HG03025 (cell line): ENCODE measurements at regions not wholly inside any gene's neighbourhood (a gene's known extent, or its start where the extent isn't known, plus 50 kb on each side); places are given as distances from the start of the nearest gene placed in this dataset.
"Not testable (repeated sequence)": the region's sequence is repeated elsewhere in the genome, so short reads cannot be mapped to it uniquely, and the experiment has no call there.

Experiments used
- ATAC-seq: cut with Tn5 transposase; IDR thresholded peaks from one replicate; pipeline ENCODE4 v1.9.1; 2021; ENCODE audit warnings: mild to moderate bottlenecking, moderate library complexity; ENCODE audit not compliant: unreplicated experiment, low FRiP score

DNA sequence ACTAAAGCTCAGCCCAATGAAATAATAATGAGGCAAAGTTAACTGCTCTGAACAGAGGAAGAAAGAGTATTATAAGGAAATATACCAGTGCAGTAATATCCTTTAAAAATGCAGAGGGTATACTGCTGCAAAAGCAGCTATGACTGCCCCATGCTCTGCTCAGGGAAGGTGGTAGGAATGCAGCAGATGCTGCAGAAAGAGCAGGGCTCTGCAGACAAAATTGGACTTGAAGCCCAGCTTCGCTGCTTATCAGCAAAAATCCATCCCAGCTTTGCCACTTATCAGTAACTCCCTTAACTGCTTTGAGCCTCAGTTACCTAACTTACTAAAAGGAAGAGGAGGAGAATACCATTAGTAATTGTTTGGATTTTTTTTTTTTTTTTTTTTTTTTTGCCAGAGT, 533.8 kb upstream of the CDH5 start:
- ATAC-seq = no peak

DNA sequence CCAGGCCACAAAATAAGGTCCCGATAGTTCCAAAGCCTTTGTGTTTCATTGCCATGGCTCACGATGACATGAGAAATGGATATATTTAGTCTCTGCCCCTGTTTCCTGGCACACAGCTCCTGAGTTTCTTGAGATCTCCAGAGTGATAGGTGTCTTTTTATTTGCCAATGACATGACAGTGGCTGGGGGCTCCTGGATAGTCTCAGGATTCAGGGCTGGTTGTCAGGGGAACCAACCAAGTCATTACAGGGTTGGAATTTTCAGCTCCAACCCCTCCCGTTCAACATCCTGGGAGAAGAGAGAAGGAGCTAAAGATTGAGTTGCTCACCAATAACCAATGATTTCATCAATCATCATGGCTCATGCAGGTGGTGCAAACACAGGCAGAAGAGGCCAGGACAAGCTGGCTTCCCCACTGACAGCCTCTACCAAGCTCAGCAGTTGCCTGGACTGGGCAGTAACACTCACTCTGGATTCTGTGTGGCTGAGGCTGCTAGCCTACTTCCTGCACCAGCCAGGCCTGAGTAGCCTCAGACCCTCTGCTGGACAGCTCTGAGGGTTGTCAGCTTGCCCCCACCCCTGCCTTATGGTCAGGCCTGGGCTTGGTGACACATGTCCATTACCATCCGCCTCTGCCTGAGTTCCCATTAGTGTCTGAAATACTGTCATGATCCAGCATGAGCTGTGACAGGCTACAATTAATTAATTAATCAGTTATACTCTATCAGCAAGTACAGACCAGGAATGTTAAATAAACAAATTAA, 534.4 kb upstream of the CDH5 start:
- no peak for ATAC-seq

DNA sequence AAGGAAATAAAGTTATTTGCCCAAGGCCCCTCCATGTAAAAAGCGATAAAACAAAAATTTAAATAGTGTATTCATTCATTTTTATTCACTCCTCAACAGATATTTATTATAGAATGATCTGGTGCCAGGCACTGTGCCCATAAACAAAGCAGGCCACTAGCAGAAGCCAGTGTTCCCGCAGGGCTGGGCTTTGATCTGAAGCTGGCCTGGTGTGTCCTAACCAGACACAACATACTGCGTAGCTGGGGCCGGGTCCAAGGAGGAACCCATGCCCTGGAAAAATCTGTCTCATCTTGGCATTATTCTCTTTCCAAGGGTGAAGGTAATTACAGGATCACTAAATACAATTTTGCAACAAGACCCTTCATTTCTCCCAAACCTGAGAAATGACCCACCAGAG, 537.4 kb upstream of the CDH5 start:
- no peak for ATAC-seq

DNA sequence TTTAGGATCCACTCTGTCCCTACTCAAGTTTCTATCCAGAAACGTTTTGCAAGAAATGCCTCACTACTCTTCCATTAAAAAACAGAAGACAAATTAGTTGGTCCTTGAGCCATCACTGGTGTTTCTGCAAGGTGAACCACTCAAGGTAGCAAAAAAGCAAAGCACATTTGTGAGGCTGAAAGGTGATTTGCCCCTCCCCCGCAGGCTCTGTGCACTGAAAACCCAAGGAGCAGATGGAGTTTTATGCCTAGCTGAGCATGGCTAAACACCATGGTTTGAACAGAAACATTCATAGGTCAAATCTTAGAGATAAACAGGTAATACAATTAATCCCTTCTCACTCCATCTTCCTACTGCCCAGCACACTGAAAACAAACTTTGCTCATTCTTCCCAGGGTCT, 538.2 kb upstream of the CDH5 start:
- no peak for ATAC-seq

DNA sequence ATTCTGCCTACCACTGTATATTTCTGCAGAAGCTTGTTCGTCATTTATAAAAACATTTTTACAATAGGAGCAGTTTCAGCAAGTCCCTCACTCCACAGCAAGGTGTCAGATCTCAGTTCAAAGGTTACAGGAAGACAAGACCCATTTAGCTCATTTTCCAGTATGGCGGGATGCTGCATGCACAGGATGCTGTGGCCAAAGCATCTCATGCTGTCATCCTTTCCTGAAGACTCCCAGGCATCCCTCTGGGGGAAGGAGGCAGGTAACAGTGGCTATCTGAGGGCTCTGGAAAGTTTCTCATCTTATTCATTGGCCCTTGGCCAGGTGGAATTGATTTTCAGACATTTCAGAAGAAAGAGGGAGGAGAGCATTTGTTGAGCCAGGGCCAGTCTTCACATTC, 539.3 kb upstream of the CDH5 start:
- ATAC-seq = no peak

DNA sequence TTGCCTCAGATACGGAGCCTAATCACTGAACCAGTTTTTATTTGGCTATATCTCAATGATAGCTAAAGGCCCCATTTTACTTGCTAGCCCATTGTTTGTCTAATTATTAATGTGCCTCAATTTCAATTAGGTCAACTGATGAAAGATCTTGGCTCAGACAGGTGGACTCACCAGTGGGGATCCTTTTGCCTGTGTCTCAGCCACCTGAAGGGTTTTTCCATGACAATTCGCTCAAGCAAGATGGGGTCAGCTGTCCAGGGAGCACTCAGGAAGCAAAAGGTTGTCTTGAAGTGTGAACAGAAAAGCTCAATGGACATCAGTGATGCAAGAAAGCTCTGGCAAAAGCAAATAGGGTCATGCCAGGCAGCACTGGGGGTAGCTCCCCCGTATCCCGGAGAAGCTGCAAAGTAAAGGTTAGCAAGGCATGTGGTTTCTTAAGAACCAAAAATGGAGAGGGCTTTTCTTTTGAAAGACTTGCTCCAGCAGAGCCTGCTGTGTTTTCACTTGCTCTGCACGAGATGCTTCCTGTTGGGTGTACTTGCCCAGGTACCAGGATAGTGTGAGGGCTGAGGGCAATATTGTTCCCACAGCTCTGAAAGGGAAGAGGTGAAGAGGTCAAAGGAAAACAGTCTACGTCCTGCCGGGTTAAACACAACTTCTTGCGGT, 541.2 kb upstream of the CDH5 start:
- ATAC-seq = no peak

DNA sequence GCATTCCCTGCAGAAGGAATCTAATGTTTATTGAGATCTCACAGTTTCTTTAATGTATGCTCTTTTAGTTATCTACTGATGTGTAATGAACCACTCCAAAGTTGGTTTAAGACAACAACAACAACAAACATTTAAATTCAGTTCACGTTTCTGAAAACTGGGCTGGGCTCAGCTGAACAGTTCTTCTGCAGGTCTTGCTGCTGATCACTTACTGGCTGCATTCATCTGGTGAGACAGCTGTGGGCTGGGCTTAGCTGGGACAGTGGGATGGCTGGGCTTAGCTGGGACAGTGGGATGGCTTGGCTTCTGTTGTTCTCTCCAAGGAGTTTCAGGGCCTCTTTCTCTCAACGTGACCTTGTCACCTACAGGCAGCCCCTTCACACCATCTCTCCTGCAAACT, 544.3 kb upstream of the CDH5 start:
- ATAC-seq = no peak

DNA sequence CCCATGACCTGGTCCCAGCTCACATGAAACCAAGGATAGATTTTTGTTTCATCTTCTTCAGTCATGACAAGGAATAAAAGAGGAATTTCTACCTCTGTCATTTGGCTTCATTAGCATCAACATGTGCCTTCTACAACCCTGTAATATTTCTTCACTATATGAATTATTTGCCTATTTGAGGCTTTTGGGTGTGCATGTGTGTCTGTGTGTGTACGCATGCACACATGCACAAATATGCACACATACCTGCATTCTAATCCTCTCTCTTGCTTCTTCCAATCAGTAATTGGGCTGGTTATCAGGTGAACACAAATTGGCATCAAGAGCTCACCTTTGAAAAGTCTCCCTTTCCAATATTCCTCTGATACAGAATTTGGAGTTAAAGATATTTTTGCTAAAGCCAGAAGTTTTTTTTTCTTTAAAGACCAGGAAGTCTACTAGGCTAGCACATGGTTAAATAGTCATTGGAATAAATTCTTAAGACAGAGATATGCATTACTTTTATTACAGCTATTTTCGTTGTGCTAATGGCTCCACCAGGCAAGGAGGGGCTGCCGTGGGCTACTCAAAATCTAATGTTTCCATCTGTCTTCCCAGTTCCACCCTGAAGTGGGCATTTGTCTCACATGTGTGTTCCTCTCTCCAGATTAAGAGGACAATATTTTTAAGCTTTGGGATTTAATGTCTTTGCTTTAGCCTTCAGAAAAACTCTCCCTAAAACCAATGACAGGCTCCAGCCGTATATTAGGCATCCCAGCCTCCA, 547.2 kb upstream of the CDH5 start:
- no peak for ATAC-seq

DNA sequence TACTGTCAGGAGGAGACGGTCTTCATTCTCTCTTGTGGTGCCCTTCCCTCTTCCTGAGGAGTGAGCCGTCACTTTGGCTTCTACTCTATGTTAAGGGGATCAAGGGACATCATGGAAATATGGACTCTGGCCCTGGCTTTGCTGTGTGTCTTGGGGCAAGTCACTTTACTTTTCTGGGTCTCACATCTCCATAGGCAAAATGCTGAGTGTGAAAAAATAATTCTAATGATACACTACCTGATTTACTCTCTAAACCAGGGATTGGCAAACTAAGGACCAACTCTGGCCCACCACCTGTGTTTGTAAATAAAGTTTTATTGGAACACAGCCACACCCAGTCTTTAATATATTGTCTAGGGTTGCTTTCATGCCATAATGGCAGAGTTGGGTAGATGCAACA, 548.7 kb upstream of the CDH5 start:
- ATAC-seq = no peak

DNA sequence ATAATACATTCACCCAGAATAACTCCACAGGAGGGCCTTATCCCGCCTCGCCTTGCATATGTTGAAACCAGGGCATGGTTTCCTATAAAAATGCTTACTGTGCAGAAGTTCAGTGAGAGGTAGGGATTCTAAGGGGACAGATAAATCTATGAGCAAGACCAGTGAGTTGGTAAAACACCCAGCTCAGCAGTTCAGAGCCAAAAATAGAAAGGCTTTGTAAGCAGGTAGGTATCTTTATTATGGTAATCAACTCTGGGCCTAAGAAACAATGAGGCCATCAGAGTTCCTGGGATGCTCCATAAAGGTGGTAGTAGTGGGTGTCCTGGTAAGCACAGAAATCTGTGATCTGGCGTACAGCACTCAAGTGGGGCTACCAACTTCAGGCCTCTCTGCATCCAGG, 549.4 kb upstream of the CDH5 start:
- no peak for ATAC-seq

DNA sequence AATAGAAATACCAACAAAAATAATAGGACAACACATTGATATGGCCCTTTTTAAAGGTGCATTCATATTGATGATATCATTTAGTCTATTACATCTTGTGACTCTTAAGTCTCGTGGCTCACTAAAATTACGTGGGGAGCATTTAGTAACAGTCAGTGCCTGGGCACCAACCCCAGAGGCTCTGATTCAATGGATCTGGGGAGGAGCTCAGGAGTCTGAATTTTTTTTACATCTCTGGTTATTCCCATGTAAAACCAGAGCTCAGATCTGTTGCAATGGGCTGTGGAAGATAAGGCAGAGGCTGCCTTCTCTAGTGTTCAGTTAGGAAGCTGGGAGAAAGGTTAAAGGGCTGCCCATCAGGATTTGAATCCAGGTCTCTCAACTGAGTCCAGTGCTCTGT, 549.9 kb upstream of the CDH5 start:
- ATAC-seq = no peak

DNA sequence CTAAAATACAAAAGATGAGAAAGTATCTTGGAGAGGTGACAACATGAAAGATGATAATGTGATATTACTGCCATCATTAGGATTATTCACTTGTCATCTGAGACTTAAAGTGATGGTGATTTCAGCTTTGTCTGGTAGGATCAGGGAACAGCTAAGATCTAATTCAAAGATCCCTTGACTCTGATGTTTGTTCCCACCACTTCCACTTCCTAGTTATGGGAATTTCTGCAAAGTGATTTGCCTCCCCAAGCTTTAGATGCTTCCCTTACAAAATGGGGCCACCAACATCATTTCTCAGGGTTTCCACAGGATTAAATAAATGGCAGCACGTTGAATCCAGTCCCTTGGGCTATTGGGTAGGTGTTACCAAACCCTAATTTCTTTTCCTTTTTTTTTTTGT, 550.8 kb upstream of the CDH5 start:
- ATAC-seq = no peak

DNA sequence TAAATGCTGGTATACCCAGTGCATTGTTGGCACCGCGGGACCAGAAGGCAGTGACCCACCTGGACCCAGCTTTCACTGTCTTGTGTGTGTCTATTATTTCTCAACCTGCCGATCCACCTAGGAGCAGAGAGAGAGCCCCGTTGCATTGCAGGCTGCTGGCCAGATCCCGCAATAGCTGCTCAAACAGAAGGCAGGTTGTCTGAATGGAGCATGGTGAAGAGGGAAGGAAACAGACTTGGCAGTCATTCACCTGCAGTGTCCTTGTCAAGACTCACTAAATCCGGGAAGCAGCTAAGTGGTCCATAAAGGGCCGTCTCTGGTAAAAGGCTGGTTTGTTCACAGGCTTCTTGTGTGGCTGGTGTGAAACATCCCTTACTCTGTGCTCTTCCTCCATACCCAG, 552.6 kb upstream of the CDH5 start:
- ATAC-seq = not testable (repeated sequence)

DNA sequence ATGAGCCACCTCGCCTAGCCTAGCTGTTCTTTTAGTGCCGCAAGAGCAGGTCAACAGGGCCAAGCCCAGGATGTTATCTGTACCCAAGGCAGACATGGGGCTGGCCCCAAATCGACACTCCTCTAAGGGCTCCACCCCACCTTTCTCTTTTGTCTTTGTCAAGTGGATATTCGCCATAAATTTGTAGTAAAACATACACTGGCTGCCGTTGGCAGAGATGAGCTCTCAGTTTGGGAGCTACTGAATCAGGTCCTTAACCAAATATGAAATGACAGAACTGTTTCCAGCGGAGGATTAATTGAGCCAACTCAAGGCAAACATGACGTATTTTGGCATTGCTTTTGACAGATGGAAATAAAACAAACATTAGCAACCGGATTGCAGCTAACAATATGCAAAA, 556.9 kb upstream of the CDH5 start:
- ATAC-seq = no peak

DNA sequence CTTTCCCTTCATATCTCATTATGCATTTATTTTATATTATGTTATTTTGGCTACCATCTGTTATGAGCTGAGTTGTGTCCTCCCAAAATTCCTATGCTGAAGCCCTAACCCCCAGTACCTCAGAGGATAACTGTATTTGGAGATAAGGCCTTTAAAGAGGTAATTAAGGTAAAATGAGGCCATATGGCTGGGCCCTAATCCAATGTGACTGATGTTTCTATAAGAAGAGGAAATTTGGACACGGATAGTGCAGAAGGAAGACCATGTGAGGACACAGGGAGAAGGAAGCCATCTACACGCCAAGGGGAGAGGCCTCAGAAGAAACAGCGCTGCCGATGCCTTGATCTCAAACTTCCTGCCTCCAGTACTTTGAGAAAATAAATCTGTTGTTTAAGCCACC, 557.7 kb upstream of the CDH5 start:
- no peak for ATAC-seq

DNA sequence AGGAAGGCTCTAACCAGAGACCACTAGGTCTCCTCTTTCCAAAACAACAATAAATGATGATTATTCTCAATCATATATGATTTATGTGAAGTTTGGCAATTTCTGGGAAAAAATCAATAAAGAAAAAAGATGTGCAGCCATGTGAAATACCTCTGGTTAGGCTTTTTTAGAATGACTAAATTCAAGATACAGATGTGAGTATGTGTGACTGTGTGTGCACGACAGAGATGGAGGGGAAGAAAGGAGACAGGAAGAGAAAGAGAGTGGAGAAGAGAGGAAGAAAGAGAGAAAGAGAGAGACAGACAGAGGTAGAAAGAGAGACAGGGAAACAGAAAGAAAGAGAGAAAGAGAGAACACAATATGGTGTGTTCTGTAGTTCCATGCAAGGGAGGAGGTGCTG, 558.6 kb upstream of the CDH5 start:
- ATAC-seq = no peak

DNA sequence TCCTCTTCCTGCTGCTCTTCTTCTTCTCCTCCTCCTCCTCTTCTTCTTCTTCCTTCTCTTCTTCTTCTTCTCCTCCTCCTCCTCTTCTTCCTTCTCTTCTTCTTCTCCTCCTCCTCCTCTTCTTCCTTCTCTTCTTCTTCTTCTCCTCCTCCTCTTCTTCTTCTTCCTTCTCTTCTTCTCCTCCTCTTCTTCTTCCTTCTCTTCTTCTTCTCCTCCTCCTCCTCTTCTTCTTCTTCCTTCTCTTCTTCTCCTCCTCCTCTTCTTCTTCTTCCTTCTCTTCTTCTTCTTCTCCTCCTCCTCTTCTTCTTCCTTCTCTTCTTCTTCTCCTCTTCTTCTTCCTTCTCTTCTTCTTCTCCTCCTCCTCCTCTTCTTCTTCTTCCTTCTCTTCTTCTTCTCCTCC, 560.8 kb upstream of the CDH5 start:
- ATAC-seq = not testable (repeated sequence)

DNA sequence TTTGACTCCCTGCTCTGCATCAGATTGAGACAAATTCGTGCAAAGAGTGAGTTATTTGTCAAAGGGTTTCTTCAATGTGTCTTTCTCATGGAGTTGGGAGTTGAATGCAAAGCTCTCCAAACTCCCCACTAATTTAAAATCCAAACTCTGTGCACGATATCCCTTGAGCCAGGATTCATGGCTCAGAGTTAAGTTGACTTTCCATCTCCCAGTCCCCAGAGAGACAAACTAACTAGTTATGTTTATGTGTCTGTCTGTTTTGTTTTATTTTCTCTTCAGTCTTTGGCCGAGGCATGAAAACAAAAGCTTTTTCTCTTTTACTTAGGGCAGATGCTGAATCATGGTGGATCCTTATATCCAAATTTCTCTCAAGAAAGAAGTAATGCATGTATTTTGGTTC, 570.0 kb upstream of the CDH5 start:
- no peak for ATAC-seq

DNA sequence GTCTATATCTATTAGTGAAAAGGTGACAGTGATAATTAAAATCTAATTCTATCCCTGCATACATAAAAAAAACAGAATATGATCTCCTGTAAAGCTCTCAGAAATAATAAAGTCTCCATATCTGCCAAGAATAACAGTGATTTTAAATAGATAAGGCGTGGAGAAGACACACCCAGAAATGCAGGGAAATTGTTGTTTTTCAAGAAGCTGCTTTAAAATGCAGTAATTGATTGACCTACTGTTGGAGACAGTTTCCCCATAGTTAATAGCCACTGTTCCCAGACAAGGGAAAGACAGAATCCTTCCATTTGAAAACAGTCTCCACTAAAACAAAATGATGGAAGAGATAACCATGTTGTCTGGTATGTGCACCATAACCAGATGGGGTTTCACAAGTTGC, 571.5 kb upstream of the CDH5 start:
- no peak for ATAC-seq

DNA sequence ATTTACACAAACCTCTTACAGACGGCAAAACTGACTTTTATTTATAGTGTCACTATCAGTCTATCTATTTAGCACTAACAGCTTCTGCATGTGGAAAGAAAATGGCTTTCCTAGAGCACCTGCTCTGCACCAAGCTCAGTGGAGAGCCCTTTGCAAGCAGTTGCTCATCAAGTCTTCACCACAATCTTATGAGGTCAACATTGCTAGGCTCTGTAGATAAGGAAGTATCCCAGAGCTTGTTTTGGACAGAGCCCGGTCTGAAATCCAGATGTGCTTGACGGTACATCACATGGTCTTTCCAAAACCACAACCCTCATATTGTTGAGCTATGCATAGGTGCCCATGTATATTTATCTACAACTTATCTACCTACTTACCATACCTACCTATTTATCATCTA, 572.7 kb upstream of the CDH5 start:
- no peak for ATAC-seq

DNA sequence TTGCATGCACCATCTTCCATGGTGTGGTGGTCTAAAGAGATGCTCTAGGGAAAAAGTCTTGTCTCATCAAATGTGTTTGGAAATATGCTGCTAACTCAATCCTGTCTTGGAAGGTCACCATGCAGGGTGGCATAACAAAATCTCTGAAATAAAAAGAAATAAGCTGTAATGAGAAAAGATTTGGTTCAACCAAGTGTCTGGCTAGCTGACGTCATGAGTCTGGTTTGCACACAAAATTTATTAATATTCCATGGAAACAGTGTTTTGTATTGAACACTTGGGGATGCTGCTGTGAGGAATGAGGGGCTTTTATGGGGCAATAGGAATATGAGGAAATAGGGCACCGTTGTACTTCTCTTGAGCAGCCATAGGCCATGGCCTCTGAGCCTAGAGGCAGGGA, 575.7 kb upstream of the CDH5 start:
- no peak for ATAC-seq
